ENCODE measurements at regions not wholly inside any gene's neighbourhood (a gene's known extent, or its start where the extent isn't known, plus 50 kb on each side); places are given as distances from the start of the nearest gene placed in this dataset.

DNA sequence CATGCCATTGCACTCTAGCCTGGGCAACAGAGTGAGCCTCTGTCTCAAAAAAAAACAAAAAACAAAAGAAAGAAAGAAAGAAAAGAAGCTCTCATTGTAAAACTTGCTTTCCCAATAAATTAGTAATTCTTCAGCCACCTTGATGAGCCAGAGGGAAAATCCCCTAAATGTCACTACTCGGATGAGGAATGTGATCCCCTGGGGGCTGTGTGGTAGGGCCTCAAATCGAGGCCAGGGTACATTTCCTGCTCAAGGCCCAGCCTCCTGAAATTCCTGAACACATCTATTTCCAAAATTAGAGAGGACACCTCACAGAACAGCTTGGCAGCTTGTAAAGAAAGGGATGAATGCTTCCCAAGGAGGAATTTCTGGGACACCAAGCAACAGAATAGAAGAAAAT lies 147.1 kb upstream of the SESN3 start:
- ATAC-seq = no peak
- no peaks in the 10 kb centered on the region for H3K4me1 ChIP-seq
- 26 to 27% (median 26%) methylated on average over 2 of the region's 2 CpGs for WGBS, 3 donors
- no peaks in the 10 kb centered on the region for H3K36me3 ChIP-seq (ENCODE audit: insufficient read depth in 1 of 2, low read depth in 1 of 2)
- no peak overlapping the region for H3K4me3 ChIP-seq
- no peak for DNase-seq
- no peaks in the 10 kb centered on the region for H3K9me3 ChIP-seq
- intact Hi-C loops (cut with DNase I) = no loop called here
- TF ChIP-seq, protein P1, sequence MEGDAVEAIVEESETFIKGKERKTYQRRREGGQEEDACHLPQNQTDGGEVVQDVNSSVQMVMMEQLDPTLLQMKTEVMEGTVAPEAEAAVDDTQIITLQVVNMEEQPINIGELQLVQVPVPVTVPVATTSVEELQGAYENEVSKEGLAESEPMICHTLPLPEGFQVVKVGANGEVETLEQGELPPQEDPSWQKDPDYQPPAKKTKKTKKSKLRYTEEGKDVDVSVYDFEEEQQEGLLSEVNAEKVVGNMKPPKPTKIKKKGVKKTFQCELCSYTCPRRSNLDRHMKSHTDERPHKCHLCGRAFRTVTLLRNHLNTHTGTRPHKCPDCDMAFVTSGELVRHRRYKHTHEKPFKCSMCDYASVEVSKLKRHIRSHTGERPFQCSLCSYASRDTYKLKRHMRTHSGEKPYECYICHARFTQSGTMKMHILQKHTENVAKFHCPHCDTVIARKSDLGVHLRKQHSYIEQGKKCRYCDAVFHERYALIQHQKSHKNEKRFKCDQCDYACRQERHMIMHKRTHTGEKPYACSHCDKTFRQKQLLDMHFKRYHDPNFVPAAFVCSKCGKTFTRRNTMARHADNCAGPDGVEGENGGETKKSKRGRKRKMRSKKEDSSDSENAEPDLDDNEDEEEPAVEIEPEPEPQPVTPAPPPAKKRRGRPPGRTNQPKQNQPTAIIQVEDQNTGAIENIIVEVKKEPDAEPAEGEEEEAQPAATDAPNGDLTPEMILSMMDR (IDR thresholded peaks at IDR 0.05) = no peak
- H3K27ac ChIP-seq = no peak overlapping the region
- no peaks in the 10 kb centered on the region for H3K27me3 ChIP-seq (ENCODE audit: insufficient read depth in 3 of 3, low read length in 2 of 3)

DNA sequence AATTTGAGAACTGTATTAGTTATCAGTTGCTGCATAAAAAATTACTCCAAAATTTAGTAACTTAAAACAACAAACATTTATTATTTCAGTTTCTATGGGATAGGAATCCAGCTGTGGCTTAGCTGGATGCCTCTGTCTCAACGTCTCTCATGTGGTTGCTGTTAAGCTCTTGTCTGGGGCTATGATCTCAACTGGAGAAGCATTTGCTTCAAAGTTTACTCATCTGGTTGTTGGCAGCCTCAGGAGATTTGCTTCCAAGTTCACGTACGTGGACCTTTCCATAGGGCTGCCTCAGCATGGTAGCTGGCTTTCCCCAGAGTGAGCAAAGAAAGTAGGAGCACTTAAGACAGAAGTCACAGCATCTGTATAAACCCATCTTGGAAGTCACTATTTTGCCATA lies 144.9 kb upstream of the SESN3 start:
- H3K27me3 ChIP-seq (ENCODE audit: insufficient read depth in 3 of 3, low read length in 2 of 3) = no peaks in the 10 kb centered on the region
- TF ChIP-seq, protein P1 (IDR thresholded peaks at IDR 0.05) = no peak

DNA sequence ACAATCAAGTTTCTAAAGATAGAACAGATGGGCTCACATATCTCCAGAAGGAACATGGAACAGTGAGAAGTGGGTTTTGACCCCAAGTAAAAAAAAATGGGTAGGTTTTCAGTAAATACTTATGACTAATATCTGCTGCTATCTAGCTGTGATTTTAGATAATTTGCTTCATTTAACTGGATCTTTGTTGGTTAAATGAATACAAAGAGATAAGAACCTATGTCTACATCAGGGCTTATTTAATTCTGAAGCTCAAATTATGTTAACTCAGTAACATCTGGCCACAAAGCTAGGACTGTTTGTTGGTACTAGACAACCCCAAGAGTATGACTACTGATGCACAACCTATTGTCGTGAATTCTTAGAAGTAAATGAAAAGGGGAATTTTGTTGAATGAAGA lies 144.4 kb upstream of the SESN3 start:
- Histone ChIP-seq H3K36me3 (ENCODE audit: insufficient read depth in 1 of 2, low read depth in 1 of 2) (no peaks in the 10 kb centered on the region), H3K4me1 (no peaks in the 10 kb centered on the region), H3K27me3 (ENCODE audit: insufficient read depth in 3 of 3, low read length in 2 of 3) (no peaks in the 10 kb centered on the region), H3K4me3 (no peak overlapping the region), H3K27ac (no peak overlapping the region), H3K9me3 (no peaks in the 10 kb centered on the region)
- TF ChIP-seq, protein P1 (IDR thresholded peaks at IDR 0.05) = no peak
- ATAC-seq (no peak), DNase-seq (no peak)
- WGBS, 3 donors = 96 to 100% (median 97%) methylated on average over 1 of the region's 1 CpG
- intact Hi-C loops (cut with DNase I) = no loop called here

More for the DNA sequence above, 144.9 kb upstream of the SESN3 start:
- ATAC-seq (no peak), DNase-seq (no peak)
- Histone ChIP-seq H3K4me1 (no peaks in the 10 kb centered on the region), H3K4me3 (no peak overlapping the region), H3K36me3 (ENCODE audit: insufficient read depth in 1 of 2, low read depth in 1 of 2) (no peaks in the 10 kb centered on the region), H3K27ac (no peak overlapping the region), H3K9me3 (no peaks in the 10 kb centered on the region)
- 28 to 53% (median 36%) methylated on average over 3 of the region's 3 CpGs for WGBS, 3 donors
- intact Hi-C loops (cut with DNase I) = no loop called here

DNA sequence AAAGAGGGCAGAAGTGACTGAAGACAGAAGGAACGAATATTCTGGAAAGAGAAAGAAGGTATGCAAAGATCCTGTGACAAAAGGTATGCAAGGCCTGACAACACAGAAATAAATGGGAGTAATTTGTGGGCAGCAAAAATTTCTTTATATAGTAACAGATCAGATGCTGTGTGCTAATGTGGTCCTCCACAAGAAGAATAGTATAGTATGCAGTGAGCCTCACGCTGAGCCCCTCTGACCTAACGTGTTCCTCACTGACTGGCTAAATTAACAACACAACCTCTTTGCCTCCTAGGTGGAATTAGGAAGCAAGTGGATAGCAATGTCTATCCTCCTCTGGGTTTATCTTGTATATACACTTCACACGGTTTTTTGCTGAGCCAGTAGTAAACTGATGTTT lies 143.1 kb upstream of the SESN3 start:
- 80 to 83% (median 82%) methylated on average over 4 of the region's 4 CpGs for WGBS, 3 donors
- DNase-seq = no peak
- H3K4me1 ChIP-seq = no peaks in the 10 kb centered on the region
- H3K9me3 ChIP-seq = no peaks in the 10 kb centered on the region
- intact Hi-C loops (cut with DNase I) = no loop called here
- no peaks in the 10 kb centered on the region for H3K27me3 ChIP-seq (ENCODE audit: insufficient read depth in 3 of 3, low read length in 2 of 3)
- no peak overlapping the region for H3K27ac ChIP-seq
- H3K36me3 ChIP-seq (ENCODE audit: insufficient read depth in 1 of 2, low read depth in 1 of 2) = no peaks in the 10 kb centered on the region
- TF ChIP-seq, protein P1 (IDR thresholded peaks at IDR 0.05) = no peak
- no peak overlapping the region for H3K4me3 ChIP-seq
- no peak for ATAC-seq

DNA sequence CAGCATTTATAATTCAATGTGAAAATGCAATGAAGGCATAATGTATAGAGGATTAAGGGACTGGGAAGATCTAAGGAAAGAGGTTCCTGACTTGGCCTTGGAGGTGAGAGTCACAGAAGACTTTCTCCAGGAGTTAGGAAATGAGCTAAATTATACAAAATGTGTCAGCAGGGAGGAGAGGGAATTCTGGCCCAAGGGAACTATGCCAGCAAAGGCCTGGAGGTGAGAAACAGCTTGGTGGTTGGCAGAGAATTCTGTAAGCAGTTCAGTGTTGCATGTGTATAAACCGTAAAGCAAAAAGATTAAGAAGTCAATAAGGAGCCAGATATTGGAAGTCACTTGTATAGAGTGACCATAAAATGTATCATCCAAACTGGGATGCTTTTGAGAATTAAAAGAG lies 142.2 kb upstream of the SESN3 start:
- Histone ChIP-seq H3K27ac (no peak overlapping the region), H3K9me3 (no peaks in the 10 kb centered on the region), H3K36me3 (ENCODE audit: insufficient read depth in 1 of 2, low read depth in 1 of 2) (no peaks in the 10 kb centered on the region), H3K4me1 (no peaks in the 10 kb centered on the region), H3K27me3 (ENCODE audit: insufficient read depth in 3 of 3, low read length in 2 of 3) (no peaks in the 10 kb centered on the region), H3K4me3 (no peak overlapping the region)
- no peak for DNase-seq
- WGBS, 3 donors = 89 to 94% (median 93%) methylated on average over 1 of the region's 1 CpG
- TF ChIP-seq, protein P1 (IDR thresholded peaks at IDR 0.05) = no peak
- ATAC-seq = no peak
- intact Hi-C loops (cut with DNase I) = no loop called here
